8988T (cell line): ENCODE measurements at regions not wholly inside any gene's neighbourhood (a gene's known extent, or its start where the extent isn't known, plus 50 kb on each side); places are given as distances from the start of the nearest gene placed in this dataset.

ENCODE experiments used
- DNase-seq: peaks from one replicate; pipeline ENCODE4 v3.0.0; 2011

DNA sequence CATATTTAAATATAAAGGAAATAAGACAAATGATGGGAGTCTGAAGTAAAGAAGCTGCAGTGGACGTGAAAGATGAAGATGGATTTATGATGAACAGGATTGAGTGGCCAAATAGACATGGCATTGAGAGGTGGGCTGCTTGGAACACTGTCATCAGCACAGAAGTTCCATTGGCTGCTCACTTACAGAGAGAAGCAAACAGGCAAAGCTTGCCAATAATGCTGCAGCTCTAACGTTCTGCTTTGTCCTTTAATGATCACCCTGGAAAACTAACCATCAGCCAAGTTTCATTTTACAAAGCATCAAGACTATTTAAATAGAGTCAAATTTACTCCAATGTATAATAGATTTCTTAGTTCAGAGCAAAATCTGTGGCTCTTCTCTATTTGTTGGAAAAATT, 721.4 kb downstream of the TMTC2 start:
- DNase-seq = no peak

DNA sequence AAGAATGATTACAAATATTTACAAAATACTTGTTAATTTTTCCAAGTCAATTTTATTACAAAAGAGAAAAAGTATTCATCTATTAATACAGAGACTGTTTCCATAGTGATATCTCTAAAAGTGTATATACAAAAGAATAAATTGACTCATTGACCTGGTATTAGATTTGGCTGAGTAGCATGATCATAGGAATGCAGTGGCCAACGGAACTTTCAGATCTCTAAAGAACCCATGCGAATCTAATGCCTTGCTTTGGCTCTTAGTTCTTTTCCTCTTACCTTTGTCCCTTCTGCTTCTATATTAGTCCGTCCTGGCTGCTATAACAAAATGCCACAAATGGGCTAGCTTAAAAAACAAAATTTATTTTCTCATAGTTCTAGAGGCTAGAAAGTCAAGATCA, 717.8 kb downstream of the TMTC2 start:
- DNase-seq = no peak

DNA sequence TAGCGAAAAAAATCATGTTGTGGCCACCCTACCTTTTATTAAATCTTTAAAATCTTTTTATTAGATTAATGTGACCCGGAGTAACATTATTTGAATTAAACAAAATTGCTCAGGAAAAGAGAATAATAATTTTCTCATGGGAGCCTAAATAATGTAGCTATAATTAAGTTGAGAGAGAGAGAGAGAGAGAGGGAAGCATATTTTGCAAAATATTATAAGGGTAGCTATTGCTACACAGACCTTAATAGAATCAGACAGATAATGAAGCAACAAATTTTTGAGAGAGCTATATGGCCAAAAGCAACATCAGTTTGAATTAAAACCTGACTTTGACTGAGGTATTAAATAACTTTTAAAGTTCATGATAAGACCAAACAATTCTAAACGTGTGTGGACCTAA, 703.5 kb downstream of the TMTC2 start:
- no peak for DNase-seq

DNA sequence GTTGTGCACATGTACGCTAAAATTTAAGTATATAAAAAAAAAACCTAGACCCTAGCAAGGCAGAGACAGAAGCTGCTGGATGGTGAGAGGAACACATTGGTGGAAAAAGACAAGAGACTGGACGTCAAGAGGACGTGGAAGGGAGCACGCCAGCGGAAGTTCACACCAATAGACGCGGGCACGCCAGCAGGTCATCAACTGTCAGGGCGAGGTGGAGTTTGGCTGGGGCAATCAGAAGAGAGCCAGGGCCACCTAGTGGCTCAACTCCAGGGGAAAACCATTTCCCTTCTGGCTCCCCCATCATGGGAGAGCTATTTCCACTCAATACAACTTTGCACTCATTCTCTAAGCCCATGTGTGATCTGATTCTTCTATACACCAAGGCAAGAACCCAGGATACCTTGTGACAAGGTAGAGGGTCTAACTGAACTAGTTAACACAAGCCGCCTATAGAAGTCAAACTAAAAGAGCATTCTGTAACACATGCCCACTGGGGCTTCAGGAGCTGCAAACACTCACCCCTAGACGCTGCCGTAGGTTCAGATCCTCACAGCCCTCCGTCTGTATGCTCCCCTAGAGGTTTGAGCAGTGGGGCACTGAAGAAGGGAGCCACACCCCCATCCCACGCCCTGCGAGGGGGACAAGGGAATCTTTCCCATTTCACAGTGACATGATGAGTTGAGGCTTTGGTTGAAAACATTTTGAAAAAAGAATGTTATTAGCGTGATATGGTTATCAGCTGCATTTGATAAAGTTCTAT, 702.7 kb downstream of the TMTC2 start:
- DNase-seq = peak; percentile 3

DNA sequence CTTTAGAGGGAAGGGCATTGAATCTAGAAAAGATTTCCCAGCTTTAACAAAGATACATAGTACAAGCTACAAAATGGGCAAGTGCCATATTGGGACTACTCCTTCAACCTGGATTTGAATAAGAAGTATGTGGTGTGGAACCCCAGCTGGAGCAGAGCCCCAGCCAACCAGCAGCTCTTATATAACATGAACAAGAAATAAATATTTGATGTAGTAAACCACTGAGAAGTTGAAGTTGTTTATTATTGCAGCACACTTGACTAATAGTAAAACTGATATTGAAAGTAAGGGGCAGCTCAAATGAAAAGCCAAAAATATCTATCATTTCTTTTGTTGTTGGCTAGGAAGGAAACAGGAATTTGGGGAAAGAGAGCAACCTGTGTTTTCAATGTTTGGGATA, 701.8 kb downstream of the TMTC2 start:
- no peak for DNase-seq

DNA sequence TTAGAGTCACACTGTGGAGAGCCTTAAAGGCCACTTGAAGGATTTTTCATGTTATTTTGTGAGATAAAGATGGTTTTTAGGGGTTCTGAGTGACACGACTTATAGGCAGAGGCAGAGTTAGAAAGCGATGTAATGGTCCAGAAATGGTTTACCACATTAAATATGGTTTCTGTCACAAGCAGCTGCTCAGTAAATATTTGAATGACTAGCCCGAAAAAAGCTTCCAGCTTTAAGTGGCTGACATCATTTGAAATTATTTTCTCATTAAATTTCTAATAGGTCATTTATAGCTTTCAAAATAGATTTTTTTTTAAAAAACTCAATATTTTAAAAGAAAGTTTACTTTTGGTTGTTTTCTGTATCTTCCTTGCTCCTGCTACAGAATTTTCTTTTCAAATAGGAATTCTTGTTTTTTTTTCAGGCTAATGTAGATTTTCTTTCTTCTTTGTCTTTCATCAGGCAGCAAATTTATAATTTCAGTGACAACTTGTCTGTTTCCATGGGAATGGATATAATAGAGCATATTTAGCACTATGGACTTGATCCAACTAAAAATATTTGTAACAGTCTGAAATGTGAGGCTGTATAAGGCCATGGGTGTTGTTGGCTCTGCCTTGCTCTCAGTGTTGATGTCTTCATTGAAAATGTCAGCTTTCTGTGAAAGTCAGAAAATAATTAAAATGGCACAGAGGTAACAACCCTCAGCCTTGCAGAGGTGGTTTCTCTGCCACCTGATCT, 700.0 kb downstream of the TMTC2 start:
- DNase-seq = no peak

DNA sequence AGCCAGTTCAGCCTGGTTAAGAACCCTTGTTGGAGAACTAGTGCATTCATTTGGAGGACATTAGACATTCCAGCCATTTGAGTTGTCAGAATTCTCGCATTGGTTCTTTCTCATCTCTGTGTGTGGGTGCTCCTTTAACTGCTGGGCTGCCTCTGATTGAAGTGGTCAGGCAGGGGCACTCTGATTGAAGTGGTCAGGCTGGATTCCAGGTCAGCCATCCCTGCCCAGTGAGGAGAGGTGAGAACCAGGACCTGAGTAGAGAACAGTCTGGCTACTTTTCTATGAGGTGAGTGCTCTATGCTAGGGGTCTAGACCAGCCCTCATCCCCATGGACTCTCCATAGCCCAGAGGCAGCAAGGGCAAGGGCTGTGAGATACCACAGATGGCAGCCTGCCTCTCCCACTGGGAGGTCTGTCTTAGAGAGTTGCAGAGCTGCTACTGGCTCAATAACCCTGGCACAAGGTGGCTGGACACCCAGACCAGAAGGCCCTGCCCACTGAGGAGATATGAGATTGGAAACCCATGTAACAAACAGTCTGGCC, 691.6 kb downstream of the TMTC2 start:
- no peak for DNase-seq

DNA sequence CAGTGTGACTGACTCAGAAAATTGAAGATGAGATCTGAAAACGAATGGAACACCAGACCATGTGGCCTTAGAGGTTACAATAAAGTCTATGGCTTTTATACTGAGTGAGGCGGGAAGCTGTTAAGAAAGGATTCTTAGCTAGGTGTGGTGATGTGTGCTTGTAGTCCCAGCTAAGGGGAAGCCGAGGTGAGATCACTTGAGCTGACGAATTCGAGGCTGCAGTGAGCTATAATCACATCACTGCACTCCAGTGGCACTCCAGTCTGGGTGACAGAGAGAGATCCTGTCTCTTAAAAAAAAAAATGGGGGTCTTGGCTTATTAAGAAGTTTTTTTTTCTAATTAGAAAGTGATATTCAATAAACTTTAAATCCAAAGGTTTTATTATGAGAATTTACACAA, 678.6 kb downstream of the TMTC2 start:
- no peak for DNase-seq

DNA sequence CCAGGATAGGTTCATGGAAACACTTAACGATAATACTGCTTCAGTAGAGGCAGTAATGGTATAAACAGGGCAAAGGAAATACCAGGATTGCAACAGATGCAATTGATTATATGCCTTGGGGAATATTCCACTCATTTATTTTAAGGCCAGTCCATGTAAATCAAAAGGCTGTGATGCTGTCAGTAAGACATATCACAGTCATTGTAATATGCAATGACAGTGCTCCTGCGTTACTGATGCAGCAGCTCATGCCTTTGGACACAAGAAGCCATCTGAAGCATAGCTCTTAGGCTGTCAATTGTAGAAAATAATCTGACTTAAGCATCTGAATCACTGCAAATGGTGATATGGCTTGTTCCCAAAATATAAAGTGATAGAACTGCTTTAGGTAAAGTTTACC, 674.8 kb downstream of the TMTC2 start:
- DNase-seq = no peak

DNA sequence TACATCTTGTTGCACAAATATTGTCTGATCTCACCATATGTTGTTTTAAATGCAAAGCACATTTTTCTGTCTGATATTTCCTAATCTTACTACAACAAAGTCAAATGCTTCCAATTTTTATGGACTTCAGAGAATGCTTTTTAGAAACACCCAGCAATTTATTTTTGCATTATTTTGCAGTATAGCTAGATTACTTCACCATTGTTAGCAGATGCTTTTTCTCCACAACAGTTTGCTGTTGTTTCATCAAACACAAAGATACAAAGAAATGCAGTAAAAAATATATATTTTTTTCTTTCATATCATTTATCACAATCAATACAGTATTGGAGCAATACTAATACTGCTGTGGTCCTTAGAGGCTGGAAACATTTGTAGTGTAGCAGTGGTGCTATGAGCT, 674.4 kb downstream of the TMTC2 start:
- no peak for DNase-seq

DNA sequence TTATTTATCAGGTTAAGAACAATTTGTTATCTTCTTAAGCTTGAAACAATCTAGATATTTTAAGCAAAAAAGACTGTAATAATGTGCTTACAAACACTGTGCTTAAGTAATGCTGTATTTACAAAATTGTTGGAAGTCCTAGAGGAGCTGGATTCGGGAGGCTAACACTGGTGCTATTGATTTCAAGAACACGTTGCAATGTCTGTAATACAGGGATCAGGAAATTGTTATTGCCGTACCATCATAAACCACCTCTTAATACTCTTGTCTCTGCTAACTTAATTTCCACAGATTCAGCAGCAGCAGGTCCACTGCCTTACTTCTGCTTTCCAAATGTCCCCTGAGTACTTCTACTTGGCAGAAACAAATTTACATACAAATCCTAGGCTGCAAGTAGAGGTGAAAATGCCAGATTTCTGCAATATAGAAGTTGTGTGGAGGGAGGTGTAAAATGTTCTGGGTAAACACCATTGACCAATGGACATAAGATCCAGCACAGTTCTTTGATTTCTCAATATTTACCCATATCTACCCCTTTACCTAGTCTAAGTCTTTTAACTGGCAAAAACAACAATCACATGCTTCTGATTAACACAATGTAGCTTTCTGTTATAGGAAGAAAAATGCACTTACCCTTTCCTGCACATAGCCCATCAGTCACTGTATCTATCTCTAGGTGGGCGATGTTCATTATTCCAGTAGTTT, 663.4 kb downstream of the TMTC2 start:
- no peak for DNase-seq

DNA sequence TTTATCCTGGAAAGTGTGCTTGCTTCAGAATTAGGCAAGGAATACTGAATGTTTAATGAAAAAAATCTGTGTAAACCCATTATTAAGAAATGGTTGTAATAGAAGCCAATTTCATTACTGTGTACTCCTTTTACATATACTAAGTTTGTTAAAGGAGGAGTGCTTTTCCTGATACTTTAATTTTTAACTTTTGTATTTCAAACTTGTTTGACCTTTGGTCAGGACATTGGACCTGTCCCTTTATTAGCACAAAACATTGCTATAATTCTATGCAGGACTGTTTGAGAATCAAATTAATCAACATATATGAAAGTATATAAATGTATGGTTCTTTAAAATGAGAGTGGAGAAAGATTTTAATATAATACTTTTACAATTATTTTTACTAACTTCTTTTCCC, 659.6 kb downstream of the TMTC2 start:
- no peak for DNase-seq

DNA sequence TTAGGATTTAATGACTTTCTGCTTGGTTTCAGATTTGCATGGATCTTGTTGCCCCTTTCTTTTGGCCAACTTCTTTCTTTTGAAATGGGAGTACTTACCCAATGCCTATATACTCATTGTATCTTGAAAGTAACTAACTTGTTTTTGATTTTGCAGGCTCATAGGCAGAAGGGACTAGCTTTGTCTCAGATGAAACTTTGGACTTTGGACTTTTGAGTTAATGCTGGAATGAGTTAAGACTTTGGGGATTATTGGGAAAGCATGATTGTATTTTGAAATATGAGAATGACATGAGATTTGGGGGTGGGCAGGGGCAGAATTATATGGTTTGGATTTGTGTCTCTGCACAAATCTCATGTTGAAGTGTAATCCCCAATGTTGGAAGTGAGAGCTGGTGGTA, 657.1 kb downstream of the TMTC2 start:
- no peak for DNase-seq

DNA sequence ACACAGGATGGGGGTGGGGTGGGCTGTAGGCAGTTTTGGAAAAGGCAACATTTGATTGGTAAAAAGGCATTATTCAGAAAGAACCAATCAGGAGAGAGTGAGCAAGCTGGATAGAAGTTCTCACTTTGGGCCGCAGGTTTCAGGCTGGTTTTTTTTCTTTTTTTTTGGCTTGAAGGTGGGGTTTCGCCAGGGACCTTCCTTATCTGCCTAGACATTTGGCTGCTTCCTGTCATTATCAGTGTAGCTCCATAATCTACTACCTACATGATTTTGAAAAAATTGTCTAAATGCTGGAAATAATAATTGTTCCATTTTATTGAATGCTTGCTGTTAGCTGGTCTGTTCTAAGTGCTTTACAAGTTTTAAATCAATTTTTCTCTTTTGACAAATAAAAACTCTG, 649.0 kb downstream of the TMTC2 start:
- DNase-seq = no peak

DNA sequence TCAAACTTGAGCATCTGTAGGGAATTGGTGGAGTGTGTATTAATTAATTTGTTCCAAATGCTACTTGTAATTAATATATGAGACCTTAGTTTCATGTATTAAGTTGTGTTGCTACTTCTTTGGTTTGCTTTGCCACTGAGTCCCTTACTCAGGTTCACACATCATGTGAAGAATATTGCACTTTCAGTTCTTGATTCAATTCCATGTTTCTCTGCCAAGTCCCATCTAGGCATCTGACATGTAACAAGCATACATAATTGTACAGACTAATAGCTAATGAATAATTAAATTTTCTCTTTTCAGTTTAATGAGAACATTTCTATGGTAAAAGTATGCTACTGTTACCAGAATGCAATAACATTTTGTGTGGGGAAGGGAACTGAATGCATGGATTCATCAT, 640.0 kb downstream of the TMTC2 start:
- DNase-seq = no peak

DNA sequence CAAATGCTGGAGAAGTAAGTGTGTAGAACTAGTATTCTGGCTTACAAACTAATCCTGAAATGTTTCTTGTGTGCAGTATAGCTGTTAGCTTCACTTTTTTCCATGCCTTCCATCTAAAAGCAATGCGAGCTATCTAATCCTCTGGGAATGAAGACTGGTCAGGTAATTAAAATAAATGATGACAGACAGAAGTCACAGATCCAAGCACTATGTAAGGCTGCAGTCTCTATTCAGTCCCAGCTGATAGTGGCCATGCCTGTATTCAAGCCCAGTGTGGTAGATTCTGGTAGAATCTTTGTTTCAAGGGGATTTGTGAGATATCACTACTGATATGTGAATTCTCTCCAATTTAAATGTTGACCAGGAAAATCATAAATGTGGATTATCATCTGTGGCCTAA, 637.2 kb downstream of the TMTC2 start:
- DNase-seq = no peak

DNA sequence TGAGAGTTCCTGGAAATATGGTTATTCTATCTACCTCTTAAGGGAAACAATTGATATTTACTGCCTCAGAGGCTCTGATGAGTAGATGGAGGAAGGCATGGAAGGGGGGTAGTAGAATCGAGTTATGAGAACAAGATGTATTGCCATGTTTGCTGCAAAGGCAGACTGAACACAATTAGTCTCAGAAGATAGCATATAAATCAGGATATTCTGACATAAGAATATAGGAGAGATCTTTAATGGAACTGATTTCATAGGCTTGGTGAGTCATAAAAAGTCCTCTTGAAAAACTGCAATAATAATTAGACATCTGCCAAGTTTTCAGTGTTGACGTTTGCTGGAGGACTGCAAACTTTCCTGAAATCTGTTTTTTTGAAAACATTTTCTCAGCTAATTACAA, 636.1 kb downstream of the TMTC2 start:
- DNase-seq = no peak

DNA sequence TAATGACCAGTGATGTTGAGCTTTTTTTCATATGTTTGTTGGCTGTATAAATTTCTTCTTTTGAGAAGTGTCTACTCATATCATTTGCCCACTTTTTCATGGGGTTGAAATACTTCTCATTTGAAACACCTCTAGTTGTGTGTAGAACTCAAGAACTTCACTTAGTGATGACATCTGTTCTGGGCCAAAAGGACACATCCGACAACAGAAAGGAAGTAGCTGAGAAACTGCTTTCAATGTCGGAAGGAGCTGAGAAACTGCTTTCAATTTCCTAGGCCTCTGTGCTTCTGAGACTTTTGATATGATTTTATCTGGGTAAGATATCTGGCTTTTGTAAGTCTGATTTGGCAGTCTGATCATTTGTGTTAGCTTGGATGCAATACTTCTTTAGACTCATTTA, 635.3 kb downstream of the TMTC2 start:
- no peak for DNase-seq

DNA sequence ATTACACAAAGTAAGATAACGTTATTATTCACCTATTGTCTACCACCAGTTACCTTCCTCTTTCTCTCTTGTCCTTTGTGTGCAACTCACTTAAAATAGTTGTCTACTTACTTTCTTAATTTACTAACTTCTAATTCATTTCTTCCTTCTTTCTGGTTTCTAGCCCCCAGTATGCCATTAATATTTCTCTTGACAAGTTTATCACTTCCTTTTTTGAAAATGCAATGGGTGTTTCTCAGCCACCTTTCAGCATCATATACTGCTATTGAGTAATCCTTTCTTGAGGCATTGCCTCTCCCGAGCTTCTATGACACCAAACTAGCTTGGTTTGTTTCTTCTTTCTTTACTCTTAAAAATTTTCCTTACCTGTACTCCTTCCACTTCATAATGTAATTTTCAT, 633.6 kb downstream of the TMTC2 start:
- no peak for DNase-seq

DNA sequence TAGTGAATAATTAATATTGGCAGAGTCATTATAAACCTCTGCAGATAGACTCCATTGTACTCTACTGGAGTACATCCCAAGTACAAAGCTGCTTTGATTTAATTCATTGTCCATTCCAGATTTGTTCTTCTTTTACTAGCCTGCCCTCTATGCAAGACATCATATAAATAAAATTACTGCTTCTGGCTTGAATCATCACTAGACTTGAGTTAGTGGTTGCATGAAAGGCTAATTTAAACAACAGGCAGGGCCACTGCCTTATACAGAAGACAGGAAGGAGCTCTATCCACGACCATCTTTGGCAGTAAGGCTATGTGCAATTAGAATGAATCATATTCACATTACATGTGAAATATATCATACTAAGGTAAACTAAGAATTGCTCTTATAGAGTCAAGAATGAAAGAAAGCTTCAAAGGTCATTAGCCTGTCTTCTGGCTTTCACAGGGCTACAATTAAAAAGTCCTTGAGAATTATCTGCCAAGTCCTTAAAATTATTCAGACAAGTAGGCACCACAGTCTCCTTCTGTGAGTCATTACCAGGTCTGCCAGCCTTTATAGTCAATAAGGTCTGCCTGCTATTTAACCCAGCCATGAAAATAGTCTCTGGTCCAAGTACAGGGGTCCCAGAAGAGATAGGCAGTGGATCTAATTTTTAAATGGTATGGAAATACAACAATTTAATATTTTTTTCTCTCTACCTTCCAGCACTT, 631.8 kb downstream of the TMTC2 start:
- DNase-seq = no peak

DNA sequence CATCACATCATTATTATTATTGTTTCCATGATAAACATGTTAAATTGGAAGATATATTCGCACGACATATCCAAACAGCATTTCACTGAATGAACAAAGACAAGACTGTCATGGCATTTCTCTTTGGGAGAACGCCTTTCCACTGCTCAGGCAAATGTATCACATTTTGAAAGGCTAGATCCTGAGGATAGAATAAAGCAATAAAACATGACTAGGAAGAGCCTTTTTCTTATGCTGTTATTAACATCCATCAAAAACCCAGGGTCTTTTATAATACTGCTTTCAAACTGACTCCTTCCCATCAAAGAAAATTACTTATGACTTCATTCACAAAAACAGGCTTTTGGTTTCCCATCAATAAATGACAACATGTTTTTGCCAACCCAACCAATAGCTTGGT, 630.9 kb downstream of the TMTC2 start:
- no peak for DNase-seq

DNA sequence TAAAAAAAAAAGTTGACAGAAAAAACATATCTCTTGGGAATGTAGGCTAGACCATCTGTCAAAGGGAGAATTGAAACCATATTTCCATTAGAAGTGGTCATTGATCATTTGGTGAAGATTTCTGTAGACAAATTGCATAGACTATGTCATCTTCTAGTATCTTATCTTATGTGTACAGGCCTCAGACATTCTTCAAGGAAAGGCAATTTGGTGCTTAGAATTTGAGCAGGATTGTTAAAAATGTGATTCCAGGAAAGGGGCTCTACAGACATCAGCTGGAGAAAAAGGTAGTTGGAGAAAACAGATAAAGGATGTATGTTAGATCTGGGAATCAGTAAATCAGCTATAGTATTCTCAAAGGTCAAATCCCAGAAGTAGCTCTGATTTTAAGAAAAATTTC, 627.1 kb downstream of the TMTC2 start:
- no peak for DNase-seq

DNA sequence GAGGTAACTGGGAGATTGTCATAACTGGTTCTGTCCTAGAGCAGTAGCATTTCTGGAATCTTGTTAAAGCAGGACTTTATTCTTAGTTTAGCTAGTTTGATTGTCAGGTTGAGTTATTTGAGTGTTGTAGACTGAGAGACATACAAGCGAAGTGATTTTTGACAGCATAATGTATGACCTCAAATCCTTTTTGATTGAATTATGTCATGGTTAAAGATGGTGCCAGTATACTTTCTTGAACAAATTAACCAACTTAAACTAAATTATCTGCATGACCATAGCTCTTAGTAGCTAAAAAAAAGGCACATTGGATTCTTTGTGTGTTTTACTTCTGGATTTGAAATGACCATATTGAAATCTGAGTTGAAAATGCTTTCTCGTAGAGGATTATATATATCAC, 626.6 kb downstream of the TMTC2 start:
- DNase-seq = no peak
